Amniotic epithelial cell (primary cell): ENCODE measurements at regions not wholly inside any gene's neighbourhood (a gene's known extent, or its start where the extent isn't known, plus 50 kb on each side); places are given as distances from the start of the nearest gene placed in this dataset.

Source experiments
- DNase-seq: peaks from one replicate; pipeline ENCODE4 v3.0.0-alpha.2; 2010; ENCODE audit warnings: low read depth

DNA sequence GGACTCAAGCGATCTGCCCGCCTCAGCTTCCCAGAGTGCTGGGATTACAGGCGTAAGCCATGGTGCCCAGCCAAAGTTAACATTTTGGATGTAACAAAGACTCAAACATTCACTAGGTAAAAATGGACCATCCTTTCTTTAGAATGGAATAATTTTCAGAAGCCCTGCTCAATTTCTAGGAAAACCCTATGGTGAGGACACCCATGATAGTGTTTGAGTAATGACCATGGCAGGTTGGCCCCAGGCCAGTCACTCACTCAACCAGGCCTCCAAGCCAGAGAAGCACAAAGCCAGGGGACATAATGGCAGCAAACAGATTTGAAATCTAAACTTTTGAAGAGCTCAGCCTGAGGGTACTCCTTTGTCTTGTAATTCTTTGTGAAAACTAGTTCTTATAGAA, 59.9 kb upstream of the GPR6 start:
- DNase-seq = no peak

DNA sequence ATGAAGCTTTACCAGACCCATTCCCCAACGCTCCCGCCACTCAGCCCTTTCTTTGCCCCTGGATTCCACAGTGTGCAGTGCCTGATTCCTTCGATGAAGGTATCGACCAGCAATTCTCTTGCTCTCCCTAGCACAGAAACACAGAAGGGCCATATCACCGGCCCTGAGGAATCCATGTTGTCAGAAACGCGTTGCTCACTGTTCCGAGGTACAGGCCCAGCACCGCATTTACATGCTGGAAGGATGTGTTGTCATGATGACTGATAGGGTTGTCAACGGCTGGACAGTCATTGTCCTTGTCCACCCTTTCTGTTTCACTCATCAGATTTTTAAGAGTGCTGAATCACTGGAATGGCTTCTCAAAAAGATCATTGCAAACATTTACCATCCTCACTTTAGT, 57.2 kb upstream of the GPR6 start:
- DNase-seq = no peak

DNA sequence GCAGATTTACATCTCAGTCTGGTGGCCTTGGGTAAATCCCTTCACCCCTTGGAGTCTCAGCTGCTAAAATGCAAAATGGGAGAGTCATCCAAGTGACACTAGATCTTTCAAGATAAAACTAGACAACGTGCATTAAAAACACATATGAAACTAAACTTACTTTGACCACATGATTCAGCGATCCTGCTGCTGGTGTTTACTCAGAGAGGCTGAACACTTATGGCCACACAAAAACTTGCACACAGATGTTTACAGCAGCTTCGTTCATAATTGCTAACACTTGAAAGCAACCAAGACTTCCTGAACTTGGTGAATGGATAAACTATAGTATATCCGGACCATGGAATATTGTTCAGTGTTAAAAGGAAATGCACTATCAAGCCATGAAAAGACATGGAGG, 55.3 kb upstream of the GPR6 start:
- DNase-seq = no peak

- DNase-seq = peak; percentile 10
Measured at GRCh38 chr6:109925075-109925474, 53.0 kb upstream of the GPR6 start.

- peak; percentile 74 for DNase-seq
Measured at GRCh38 chr6:109927052-109927451, 51.1 kb upstream of the GPR6 start.
